H1 (cell line): ENCODE measurements at regions not wholly inside any gene's neighbourhood (a gene's known extent, or its start where the extent isn't known, plus 50 kb on each side); places are given as distances from the start of the nearest gene placed in this dataset.

ENCODE experiments used
- CBX8 ChIP-seq: fragments of 300-800, 300-1000 bp; sonication (generic); IDR thresholded peaks from 2 replicates; pipeline ENCODE4 v1.7.1; 2016; ENCODE audit warnings: low read depth, low read length, borderline replicate concordance
- CEBPB ChIP-seq: IDR thresholded peaks from 2 replicates; pipeline ENCODE4 v1.6.1; 2012; ENCODE audit warnings: low read depth, low read length
- CTCF ChIP-seq, 3 experiments: IDR thresholded peaks; 1 replicate in 2 of 3; 2 replicates in 1 of 3; pipeline versions ENCODE4 v1.5.1 to v1.6.1; 2011; ENCODE audit warnings: low read length in 3 of 3, mild to moderate bottlenecking in 3 of 3, inconsistent platforms in 2 of 3, low read depth in 1 of 3, moderate library complexity in 1 of 3; ENCODE audit not compliant: insufficient read depth in 1 of 3; ENCODE audit errors: control extremely low read depth in 1 of 3
- FOSL1 ChIP-seq: IDR thresholded peaks from 2 replicates; pipeline ENCODE4 v1.6.1; 2011; ENCODE audit warnings: mild to moderate bottlenecking, low read depth, low read length, moderate library complexity; ENCODE audit not compliant: insufficient read depth
- HDAC2 ChIP-seq, 2 experiments: fragments of 300-600 bp in 1 of 2; sonication (generic) in 1 of 2; IDR thresholded peaks; 2 replicates each; pipeline ENCODE4 v1.6.1; 2011 to 2012; ENCODE audit warnings: low read depth in 2 of 2, low read length in 2 of 2, mild to moderate bottlenecking in 2 of 2, moderate library complexity in 2 of 2, borderline replicate concordance in 1 of 2, inconsistent platforms in 1 of 2
- NANOG ChIP-seq: IDR thresholded peaks from 2 replicates; pipeline ENCODE4 v1.6.1; 2011; ENCODE audit warnings: low read length, low read depth, mild to moderate bottlenecking, inconsistent platforms; ENCODE audit not compliant: insufficient read depth, poor library complexity, severe bottlenecking
- SAP30 ChIP-seq: fragments of 300-600 bp; sonication (generic); IDR thresholded peaks from 2 replicates; pipeline ENCODE4 v1.7.1; 2012; ENCODE audit warnings: low read length, moderate library complexity, mild to moderate bottlenecking, inconsistent platforms; ENCODE audit not compliant: insufficient read depth, insufficient replicate concordance
- ZNF274 ChIP-seq: IDR thresholded peaks from 2 replicates; pipeline ENCODE4 v1.7.0; 2012; ENCODE audit warnings: low read length, borderline replicate concordance; ENCODE audit errors: extremely low read depth

DNA sequence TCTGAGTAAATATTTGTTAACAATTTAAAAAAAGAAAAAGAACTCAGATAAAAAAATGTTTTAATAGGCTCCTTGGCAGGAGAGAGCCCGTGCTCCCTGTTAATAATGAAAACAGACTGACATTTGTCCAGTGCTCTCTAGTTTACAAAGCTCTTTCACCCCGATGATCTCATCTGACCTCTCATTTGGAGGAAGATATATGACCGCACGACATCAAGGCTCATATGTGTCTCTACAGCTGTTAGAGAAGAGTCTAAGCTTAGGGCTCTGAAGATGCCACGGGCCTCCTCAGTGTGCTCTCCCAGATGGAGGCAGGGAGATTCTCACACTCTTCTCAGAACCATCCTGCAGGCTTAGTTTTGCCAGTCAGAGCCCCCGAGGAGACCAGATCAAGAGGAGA lies 280.8 kb upstream of the IRX5 start (continued):
- TF ChIP-seq SAP30, result no peak
- TF ChIP-seq NANOG, result no peak
- TF ChIP-seq CBX8, result no peak
- TF ChIP-seq CEBPB, result no peak
- TF ChIP-seq FOSL1, result no peak
- no peak for TF ChIP-seq ZNF274
- TF ChIP-seq HDAC2 (IDR thresholded peaks at IDR 0.05; ENCODE audit: borderline replicate concordance in 1 of 2, low read depth in 2 of 2, low read length in 2 of 2), result no peak
- TF ChIP-seq CTCF (IDR thresholded peaks at IDR 0.05; ENCODE audit: control extremely low read depth in 1 of 3, insufficient read depth in 1 of 3, low read depth in 1 of 3, low read length in 3 of 3), result no peak
- TF ChIP-seq, all 59 proteins: peak for 0
